ENCODE measurements at regions not wholly inside any gene's neighbourhood (a gene's known extent, or its start where the extent isn't known, plus 50 kb on each side); places are given as distances from the start of the nearest gene placed in this dataset.

GRCh38 chr21:16304174-16305095 is 574.7 kb downstream of the USP25 start:
- no peak for DNase-seq (ENCODE audit: low read depth)

- DNase-seq (ENCODE audit: low read depth) = no peak
These were observed 575.9 kb downstream of the USP25 start for GRCh38 chr21:16305686-16306085.

GRCh38 chr21:16307256-16307655 is 577.5 kb downstream of the USP25 start:
- DNase-seq (ENCODE audit: low read depth) = no peak

GRCh38 chr21:16308269-16308668 is 578.5 kb downstream of the USP25 start:
- no peak for DNase-seq (ENCODE audit: low read depth)

GRCh38 chr21:16309250-16309971 is 579.6 kb downstream of the USP25 start:
- no peak for DNase-seq (ENCODE audit: low read depth)

- no peak for DNase-seq (ENCODE audit: low read depth)
These were observed 580.4 kb downstream of the USP25 start for GRCh38 chr21:16310176-16310575.

- no peak for DNase-seq (ENCODE audit: low read depth)
These were observed 581.4 kb downstream of the USP25 start for GRCh38 chr21:16311229-16311628.

- DNase-seq (ENCODE audit: low read depth) = no peak
These were observed 582.5 kb downstream of the USP25 start for GRCh38 chr21:16312321-16312720.

GRCh38 chr21:16315223-16315622 is 585.4 kb downstream of the USP25 start:
- DNase-seq (ENCODE audit: low read depth) = no peak

GRCh38 chr21:16318651-16319300 is 589.0 kb downstream of the USP25 start:
- no peak for DNase-seq (ENCODE audit: low read depth)

DNA sequence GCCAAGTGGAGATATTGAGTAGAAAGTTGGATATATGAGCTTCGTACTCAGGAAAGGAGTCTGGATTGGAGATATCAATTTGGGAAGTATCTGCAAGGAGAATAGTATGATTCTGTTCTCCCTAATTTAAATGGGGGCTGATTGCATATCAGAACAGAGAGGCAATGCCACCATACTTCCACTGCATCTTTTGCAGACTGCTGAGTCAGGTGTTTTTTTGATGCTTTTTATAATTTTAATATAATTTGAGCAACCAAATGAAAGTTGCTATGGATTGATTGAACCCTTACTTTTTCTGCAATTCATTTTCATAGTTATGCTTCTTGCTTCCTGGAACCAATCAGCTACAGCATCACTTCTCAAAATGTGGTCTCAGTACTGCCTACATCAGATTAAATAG is 590.3 kb downstream of the USP25 start:
- no peak for DNase-seq (ENCODE audit: low read depth)

DNA sequence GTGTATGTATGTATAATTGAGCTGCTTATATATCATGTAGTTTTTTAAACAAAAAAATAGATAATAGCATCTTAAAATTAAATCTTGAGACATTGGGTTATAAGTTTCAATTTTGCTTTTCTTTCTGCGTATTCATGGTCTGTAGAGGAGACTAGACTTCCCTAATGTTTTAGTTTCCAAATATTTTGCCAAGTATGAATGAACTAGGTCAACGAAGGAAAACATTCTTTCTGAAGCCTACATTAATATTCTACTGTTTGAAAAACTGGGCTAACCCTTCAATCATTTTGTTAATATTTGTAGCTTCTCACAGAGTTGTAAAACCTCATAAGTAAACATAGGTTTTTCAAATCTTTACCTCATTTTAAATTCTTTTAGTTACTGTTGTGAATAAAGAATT is 592.7 kb downstream of the USP25 start:
- no peak for DNase-seq (ENCODE audit: low read depth)

DNA sequence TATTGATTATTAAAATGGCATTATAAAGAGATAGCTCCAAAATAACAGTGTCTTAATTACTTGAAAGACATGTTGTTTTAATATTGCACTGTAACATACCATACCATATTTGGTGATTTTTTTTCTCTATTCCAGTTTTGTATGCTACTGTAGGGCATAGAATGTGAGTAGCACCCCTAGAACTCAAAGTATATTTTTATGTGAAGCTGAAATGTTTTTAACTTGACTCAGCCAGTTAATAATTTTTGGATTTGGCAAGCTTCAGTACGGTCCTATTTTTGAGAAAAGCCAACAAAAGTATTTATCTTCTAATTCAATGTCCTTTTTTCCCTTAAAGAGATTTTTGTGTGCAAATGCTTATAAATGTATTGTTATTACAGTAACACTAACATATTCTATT is 593.8 kb downstream of the USP25 start:
- no peak for DNase-seq (ENCODE audit: low read depth)

- no peak for DNase-seq (ENCODE audit: low read depth)
These were observed 594.8 kb downstream of the USP25 start for GRCh38 chr21:16324630-16325029.

- DNase-seq (ENCODE audit: low read depth) = peak; percentile 78
These were observed 600.5 kb downstream of the USP25 start for GRCh38 chr21:16330082-16330907.

DNA sequence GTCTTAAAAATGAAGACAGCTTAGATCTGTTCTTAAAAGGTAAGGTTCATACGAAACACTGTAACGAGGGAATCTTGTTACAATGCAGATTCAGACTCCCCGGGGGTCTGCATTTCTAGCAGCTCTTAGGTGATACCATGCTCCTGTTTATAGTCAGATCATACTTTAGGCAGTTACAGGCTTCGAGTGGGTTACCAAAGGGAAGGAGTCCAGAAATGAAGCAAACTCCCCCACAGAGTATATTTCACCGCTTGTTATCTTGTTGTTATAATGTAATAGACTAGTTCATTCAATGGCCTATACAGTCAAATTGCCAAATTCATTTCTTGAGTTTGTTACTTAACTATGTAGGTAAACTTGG is 601.1 kb downstream of the USP25 start:
- no peak for DNase-seq (ENCODE audit: low read depth)

DNA sequence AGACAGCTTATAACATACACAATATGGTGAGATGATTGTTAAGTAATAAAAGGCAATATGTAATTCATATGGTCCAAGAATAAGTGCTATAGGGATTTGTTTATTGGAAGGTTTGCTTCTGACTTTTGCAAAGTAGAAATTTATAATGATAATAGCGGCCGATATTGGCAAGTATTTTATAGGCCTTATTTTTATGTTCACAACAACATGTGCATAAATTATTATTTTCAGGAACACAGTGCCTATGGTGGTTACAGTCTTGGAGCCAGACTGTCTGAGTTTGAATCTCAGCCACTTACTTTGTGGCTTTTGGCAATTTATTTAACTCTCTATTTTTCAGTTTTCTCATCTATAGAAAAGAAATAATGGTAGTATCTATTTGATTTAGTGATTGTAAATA is 607.5 kb downstream of the USP25 start:
- no peak for DNase-seq (ENCODE audit: low read depth)

GRCh38 chr21:16342932-16343331 is 613.1 kb downstream of the USP25 start:
- DNase-seq (ENCODE audit: low read depth) = no peak

DNA sequence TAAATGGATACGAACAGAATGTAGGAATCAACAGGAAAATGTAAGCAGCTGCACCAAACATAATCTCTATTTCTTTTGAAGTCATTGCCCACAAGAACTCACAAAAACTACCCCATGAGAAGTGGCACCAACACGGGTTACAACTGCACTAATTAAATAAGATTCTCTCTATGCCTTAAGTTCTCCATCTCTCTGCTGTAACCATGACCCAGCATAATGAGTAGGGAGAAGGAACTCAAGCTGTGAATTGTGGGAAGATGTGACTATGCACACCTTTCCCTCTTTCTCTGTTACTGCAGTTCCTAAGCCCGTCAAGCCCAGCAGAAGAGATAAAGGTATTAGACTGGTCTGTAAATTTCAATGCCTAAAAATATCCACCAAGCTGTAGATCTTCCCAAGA is 614.0 kb downstream of the USP25 start:
- DNase-seq (ENCODE audit: low read depth) = no peak

DNA sequence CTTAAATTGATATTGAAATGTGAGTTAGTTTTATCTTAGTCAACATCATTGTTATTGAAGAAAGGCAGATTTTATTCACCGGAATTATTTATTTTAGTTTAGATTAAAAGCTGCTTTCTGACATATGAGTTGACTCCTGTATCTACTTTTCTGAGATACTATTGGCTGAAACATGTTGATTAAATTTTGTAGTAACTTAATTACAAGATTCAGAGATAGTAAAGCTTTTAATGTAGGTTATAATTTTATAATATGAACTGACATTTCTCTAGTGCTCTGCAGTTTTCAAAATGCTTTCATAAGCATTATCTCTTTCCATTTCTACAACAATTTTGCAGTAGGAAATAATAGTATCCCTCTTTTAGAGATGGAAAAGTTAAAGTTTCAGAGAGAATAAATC is 616.0 kb downstream of the USP25 start:
- DNase-seq (ENCODE audit: low read depth) = no peak

DNA sequence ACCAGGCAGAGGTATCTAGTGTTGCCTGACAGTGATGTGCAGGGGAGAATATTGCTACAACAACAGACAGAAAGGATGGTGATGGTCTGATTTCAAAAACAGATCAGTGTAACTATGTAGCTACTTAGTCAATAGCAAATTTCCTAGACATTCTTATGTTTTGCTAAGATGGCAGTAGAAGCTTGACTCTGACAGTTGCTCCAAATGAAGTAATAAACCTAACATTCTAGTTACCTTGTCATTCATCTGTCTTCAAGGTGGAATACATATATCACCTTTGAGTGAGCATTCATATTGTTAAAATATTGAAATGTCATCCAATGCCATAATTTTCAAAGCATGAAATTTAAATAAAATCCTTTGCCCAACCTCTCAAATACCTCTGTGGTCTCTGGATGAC is 617.4 kb downstream of the USP25 start:
- no peak for DNase-seq (ENCODE audit: low read depth)

GRCh38 chr21:16353764-16354163 is 624.0 kb downstream of the USP25 start:
- no peak for DNase-seq (ENCODE audit: low read depth)

Measured in forelimb muscle (tissue), 1 donor.